ENCODE measurements at regions not wholly inside any gene's neighbourhood (a gene's known extent, or its start where the extent isn't known, plus 50 kb on each side); places are given as distances from the start of the nearest gene placed in this dataset.

DNA sequence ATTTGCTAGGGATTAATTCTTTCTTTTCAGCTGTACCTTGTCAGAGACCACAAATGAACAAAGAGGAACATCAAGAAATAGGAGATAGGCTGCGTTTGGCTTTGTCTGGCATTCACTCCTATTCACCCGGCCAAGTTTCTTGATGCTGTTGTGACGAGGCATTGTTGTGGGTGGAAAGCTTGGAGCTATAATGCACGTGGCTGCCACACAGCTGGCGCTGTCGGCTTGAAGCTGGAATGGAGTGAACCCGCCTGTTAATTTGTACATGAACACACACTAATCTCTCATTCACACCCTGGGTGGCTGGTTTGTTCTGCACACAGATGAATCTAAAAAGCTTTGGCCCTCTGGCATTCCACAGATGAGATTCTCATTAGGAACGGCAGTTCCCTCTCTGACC is 274.9 kb upstream of the GYPC start:
- no peaks in the 10 kb centered on the region for H4K20me1 ChIP-seq (ENCODE audit: insufficient read depth, low read length, poor library complexity, severe bottlenecking)
- no peaks in the 10 kb centered on the region for H3K9me2 ChIP-seq (replicated peaks; ENCODE audit: low read depth, low read length)
- no peaks in the 10 kb centered on the region for H3F3A ChIP-seq (ENCODE audit: low read depth)
- H3K4me1 ChIP-seq (ENCODE audit: insufficient read depth, low read length, poor library complexity, severe bottlenecking), result no peaks in the 10 kb centered on the region
- no peak overlapping the region for H3K9ac ChIP-seq (ENCODE audit: low read depth, low read length, poor library complexity, severe bottlenecking)
- no peaks in the 10 kb centered on the region for H3K9me3 ChIP-seq (ENCODE audit: insufficient read depth, low read depth, low read length)
- TF ChIP-seq, protein P1, sequence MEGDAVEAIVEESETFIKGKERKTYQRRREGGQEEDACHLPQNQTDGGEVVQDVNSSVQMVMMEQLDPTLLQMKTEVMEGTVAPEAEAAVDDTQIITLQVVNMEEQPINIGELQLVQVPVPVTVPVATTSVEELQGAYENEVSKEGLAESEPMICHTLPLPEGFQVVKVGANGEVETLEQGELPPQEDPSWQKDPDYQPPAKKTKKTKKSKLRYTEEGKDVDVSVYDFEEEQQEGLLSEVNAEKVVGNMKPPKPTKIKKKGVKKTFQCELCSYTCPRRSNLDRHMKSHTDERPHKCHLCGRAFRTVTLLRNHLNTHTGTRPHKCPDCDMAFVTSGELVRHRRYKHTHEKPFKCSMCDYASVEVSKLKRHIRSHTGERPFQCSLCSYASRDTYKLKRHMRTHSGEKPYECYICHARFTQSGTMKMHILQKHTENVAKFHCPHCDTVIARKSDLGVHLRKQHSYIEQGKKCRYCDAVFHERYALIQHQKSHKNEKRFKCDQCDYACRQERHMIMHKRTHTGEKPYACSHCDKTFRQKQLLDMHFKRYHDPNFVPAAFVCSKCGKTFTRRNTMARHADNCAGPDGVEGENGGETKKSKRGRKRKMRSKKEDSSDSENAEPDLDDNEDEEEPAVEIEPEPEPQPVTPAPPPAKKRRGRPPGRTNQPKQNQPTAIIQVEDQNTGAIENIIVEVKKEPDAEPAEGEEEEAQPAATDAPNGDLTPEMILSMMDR (conservative IDR thresholded peaks at IDR 0.05; ENCODE audit: low read length), result no peak
- TF ChIP-seq EZH2phosphoT487 (IDR thresholded peaks at IDR 0.05; ENCODE audit: borderline replicate concordance), result no peak
- H2AFZ ChIP-seq (ENCODE audit: low read length), result no peak overlapping the region
- H3K27me3 ChIP-seq (ENCODE audit: insufficient read depth, low read length, poor library complexity, severe bottlenecking), result no peaks in the 10 kb centered on the region
- no peaks in the 10 kb centered on the region for H3K79me2 ChIP-seq (ENCODE audit: insufficient read depth, low read length)
- H3K4me3 ChIP-seq (ENCODE audit: low read length, poor library complexity, severe bottlenecking), result no peak overlapping the region
- no peak overlapping the region for H3K4me2 ChIP-seq (ENCODE audit: low read depth, low read length, poor library complexity, severe bottlenecking)
- no peaks in the 10 kb centered on the region for H3K36me3 ChIP-seq (ENCODE audit: insufficient read depth, low read length)

DNA sequence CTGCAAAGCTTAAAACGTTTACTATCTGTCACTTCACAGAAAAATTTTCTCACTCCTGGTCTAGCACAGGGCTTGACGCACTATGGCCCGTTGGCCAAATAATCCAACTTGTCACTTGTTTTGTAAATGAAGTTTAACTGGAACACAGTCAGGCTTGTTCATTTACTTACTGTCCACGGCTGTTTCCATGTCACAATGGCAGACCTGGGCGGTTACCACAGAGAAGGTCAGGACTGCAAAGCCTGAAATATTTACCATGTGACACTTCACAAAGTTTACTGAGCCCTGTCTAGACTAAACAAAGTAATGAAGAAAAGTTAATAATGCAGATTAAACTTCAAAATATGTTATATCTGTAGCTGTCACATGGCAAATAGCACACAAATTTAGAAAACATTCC is 273.0 kb upstream of the GYPC start:
- Histone ChIP-seq H3K4me1 (ENCODE audit: insufficient read depth, low read length, poor library complexity, severe bottlenecking) (no peaks in the 10 kb centered on the region), H3K9me2 (replicated peaks; ENCODE audit: low read depth, low read length) (no peaks in the 10 kb centered on the region), H3K9me3 (ENCODE audit: insufficient read depth, low read depth, low read length) (no peaks in the 10 kb centered on the region; the same call in 1 of the 2 replicates), H2AFZ (ENCODE audit: low read length) (no peak overlapping the region), H3K36me3 (ENCODE audit: insufficient read depth, low read length) (no peaks in the 10 kb centered on the region), H3K79me2 (ENCODE audit: insufficient read depth, low read length) (no peaks in the 10 kb centered on the region), H3K4me2 (ENCODE audit: low read depth, low read length, poor library complexity, severe bottlenecking) (no peak overlapping the region), H4K20me1 (ENCODE audit: insufficient read depth, low read length, poor library complexity, severe bottlenecking) (no peaks in the 10 kb centered on the region), H3K9ac (ENCODE audit: low read depth, low read length, poor library complexity, severe bottlenecking) (no peak overlapping the region), H3K27me3 (ENCODE audit: insufficient read depth, low read length, poor library complexity, severe bottlenecking) (no peaks in the 10 kb centered on the region), H3F3A (ENCODE audit: low read depth) (no peaks in the 10 kb centered on the region), H3K4me3 (ENCODE audit: low read length, poor library complexity, severe bottlenecking) (no peak overlapping the region)
- no peak for TF ChIP-seq EZH2phosphoT487 (IDR thresholded peaks at IDR 0.05; ENCODE audit: borderline replicate concordance)
- TF ChIP-seq, protein P1 (conservative IDR thresholded peaks at IDR 0.05; ENCODE audit: low read length), result no peak

DNA sequence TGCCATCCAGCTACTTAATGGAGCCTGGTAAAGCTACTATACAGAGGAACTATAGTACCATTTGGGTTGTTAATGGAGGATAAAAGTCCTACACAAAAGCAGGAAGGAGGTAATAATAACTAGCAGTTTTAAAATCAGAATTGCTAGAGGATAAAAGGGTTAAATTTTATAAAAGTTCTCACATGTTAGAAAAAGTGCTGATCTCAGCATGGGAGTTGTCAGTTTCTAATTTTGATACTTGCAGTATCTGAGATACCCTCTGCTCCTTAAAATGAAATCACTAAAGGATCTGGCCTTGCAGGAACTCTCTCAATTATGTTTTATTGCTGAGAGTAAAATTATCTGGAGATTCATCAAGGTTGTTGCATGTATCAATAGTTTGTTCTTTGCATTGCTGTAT is 272.2 kb upstream of the GYPC start:
- no peaks in the 10 kb centered on the region; the same call in 1 of the 2 replicates for H3K9me3 ChIP-seq (ENCODE audit: insufficient read depth, low read depth, low read length)
- H4K20me1 ChIP-seq (ENCODE audit: insufficient read depth, low read length, poor library complexity, severe bottlenecking), result no peaks in the 10 kb centered on the region
- no peaks in the 10 kb centered on the region for H3K27me3 ChIP-seq (ENCODE audit: insufficient read depth, low read length, poor library complexity, severe bottlenecking)
- no peak overlapping the region for H2AFZ ChIP-seq (ENCODE audit: low read length)
- H3K4me1 ChIP-seq (ENCODE audit: insufficient read depth, low read length, poor library complexity, severe bottlenecking), result no peaks in the 10 kb centered on the region
- H3K36me3 ChIP-seq (ENCODE audit: insufficient read depth, low read length), result no peaks in the 10 kb centered on the region
- no peak for TF ChIP-seq EZH2phosphoT487 (IDR thresholded peaks at IDR 0.05; ENCODE audit: borderline replicate concordance)
- TF ChIP-seq, protein P1 (conservative IDR thresholded peaks at IDR 0.05; ENCODE audit: low read length), result no peak
- H3F3A ChIP-seq (ENCODE audit: low read depth), result no peaks in the 10 kb centered on the region
- H3K4me3 ChIP-seq (ENCODE audit: low read length, poor library complexity, severe bottlenecking), result no peak overlapping the region
- H3K4me2 ChIP-seq (ENCODE audit: low read depth, low read length, poor library complexity, severe bottlenecking), result no peak overlapping the region
- H3K9ac ChIP-seq (ENCODE audit: low read depth, low read length, poor library complexity, severe bottlenecking), result no peak overlapping the region
- no peaks in the 10 kb centered on the region for H3K79me2 ChIP-seq (ENCODE audit: insufficient read depth, low read length)
- no peaks in the 10 kb centered on the region for H3K9me2 ChIP-seq (replicated peaks; ENCODE audit: low read depth, low read length)

Data from Loucy (cell line).